GM12872 (cell line): ENCODE measurements at regions not wholly inside any gene's neighbourhood (a gene's known extent, or its start where the extent isn't known, plus 50 kb on each side); places are given as distances from the start of the nearest gene placed in this dataset.

ENCODE experiments used
- TF ChIP-seq, protein P1 (sequence below): IDR thresholded peaks from 3 replicates; pipeline ENCODE4 v1.5.1; 2011; ENCODE audit warnings: low read depth, mild to moderate bottlenecking, low read length, moderate library complexity; ENCODE audit not compliant: insufficient read depth

DNA sequence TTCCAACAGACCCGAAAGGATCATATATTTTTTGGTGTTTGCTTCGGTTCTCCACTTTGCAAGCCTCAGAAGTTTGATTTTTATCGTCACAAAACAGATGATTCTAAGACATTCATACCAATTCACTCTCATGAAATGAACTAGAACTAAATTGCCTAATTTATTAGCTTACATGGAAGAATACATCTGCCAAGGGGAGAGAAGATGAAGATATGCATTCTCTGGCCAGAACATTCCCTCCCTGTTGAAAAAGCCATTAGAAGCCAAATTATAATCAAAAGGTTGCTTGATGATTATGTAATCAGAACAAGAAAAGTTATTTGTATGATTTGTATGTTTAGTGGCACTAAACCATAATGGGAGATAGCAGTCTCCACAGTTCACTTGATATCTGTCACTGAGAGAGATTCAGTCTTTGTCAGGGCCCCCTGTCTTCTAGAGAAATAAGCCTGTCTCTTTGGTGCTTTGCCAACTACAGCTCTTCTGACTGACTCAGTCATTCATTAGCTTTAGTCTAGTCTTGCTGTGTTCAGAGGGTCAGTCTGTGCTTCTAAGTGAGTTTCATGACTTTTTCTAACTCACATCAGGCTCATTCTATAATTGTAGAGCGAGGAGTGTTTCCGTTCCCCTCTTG is 95.3 kb upstream of the GNAI1 start:
- TF ChIP-seq, protein P1, sequence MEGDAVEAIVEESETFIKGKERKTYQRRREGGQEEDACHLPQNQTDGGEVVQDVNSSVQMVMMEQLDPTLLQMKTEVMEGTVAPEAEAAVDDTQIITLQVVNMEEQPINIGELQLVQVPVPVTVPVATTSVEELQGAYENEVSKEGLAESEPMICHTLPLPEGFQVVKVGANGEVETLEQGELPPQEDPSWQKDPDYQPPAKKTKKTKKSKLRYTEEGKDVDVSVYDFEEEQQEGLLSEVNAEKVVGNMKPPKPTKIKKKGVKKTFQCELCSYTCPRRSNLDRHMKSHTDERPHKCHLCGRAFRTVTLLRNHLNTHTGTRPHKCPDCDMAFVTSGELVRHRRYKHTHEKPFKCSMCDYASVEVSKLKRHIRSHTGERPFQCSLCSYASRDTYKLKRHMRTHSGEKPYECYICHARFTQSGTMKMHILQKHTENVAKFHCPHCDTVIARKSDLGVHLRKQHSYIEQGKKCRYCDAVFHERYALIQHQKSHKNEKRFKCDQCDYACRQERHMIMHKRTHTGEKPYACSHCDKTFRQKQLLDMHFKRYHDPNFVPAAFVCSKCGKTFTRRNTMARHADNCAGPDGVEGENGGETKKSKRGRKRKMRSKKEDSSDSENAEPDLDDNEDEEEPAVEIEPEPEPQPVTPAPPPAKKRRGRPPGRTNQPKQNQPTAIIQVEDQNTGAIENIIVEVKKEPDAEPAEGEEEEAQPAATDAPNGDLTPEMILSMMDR = no peak

DNA sequence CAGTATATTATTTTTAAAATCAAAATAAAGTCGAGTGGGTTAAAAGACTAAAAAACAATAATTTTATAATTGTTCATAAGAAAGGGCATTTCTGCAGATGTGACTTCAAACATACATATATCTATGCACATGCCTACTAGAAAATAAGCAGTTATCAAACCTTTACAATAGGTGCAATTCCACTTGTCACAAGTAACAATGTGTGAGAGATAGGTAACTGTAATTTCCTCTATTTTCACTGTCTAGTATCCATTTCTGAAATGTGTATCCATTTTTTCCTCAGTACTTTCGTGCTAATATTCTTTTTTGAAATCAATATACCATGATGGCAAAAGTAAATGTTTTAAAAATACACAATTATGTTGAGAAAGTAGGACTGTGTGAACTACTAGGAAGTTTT is 96.9 kb upstream of the GNAI1 start:
- TF ChIP-seq, protein P1 = no peak

DNA sequence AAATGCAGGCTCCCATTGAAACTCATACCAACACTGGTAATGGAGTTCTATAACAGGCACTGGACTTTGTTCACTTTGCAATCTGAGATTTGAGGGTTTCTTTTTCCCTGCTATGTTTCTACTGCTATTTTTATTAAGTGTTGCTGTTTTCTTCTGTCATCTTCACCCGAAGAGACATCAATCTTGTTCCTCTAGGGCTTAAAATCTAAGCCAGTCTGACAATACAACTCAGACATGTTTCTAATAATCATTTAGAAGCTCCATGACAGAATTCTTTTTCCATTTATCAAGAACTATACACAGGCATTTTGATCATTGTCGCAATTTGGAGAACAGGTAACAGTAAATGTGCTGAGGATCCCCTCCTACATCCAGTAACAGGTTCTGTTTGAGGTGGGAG is 98.5 kb upstream of the GNAI1 start:
- TF ChIP-seq, protein P1 = no peak

DNA sequence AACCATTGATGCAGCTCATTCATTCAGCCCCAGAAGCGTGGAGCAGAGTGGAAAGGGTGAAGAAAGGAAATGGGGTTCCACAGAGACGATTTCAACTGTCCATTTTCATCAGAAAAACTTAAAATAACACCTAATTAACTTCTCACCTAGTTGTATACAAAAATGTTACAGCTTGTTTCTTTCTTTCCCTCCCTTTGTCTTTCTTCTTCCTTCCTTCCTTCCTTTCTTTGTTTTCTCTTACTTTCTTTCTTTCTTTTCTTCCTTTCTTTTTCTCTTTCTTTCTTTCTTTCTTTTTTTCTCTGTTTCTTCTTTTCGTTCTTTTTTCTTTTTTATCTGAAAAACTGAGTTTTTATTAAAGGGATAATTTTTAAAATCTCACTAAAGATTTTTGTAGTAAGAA is 105.9 kb upstream of the GNAI1 start:
- TF ChIP-seq, protein P1 = no peak

DNA sequence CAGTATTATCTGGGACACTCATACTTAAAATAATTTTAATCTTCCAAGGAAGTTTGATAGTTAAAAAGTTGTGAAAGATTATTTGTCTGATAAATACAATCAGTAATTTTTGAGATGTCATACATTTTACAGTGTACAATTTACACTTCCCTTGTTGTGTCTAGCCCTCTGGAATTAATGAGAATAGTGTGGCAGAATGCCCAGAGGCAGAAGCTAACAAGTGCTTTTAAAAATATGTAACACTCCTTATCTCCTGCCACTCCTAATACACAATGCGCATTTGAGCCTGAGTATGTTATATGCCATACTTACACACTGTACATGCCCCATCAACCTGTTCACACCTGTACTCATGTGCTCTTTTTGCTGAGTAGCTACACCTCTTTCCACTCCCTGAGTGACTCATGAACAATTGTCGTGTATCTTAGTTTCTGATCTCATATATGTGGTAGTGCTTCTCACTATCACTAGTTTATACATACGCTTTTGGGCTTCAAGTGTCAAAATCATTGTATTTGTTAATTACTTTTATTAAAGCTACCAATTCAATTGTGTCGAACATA is 106.9 kb upstream of the GNAI1 start:
- TF ChIP-seq, protein P1 = no peak

DNA sequence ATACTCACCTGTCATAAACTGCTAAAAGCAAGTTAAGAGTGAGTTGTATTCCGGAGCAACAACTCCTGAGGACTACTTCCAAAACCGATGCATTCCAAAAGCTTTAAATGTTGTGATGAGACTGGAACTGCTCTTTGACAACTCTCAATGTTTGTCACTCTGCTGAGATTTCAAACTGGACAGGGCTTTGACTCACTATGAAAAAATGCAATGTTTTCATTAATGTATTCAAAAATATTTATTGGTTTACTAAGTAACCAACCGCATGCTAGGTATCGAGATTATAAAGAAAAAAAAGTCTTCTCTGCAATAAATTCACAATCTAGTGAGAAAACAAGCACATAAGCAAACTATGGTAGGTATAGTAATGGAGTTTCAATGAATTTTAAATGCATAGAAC is 107.9 kb upstream of the GNAI1 start:
- TF ChIP-seq, protein P1 = no peak

DNA sequence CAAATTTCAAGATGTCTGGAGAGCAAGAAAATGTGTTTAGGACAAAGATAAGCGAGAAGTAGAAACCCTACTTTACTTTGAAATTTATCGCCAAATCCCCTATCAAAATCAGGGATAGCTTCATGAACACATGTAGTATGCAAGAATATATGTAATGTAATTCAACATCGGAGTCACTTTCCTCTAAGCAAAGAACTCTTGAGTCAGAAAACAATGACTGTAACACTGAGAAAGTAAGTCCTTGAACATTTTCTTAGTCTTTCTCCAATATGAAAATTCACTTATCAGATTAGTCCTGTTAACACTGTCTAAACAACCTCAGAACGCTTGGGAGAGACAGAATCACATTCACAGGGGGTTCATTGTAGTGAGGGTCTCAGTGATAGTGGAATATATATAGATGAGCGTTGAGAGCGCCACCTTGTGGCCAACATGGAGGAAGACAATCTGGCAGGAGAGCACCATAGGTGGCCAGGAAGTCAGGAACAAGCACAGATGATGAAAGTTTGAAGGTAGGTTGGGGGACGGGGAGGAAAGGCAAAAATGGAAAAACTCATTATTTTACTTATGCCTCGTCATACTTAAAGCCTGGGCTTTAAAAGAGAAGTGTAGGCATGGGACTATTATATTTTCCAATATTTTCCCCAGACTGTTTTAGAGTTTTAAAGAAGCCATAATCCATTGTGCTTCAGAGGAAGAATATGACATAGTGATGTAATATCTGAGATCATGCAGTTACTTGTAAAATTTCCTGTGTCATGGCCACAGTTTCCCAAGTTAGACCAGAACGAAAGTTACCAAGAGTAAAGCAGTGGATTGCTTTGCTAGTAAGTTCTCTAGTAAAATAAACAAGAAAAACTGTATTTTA is 115.5 kb upstream of the GNAI1 start:
- TF ChIP-seq, protein P1 = peak; percentile 76
